ENCODE measurements at regions not wholly inside any gene's neighbourhood (a gene's known extent, or its start where the extent isn't known, plus 50 kb on each side); places are given as distances from the start of the nearest gene placed in this dataset.

- Mint-ChIP-seq H3K9me3 (no peaks in the 10 kb centered on the region), H3K27me3 (peaks cover 18 to 61% of the 10 kb centered on the region in 2 donors), H3K36me3 (peaks cover 0 to 3% (median 0%) of the 10 kb centered on the region in 3 donors), H3K4me3 (no peak overlapping the region), H3K4me1 (peaks cover 0 to 5% (median 4%) of the 10 kb centered on the region in 3 donors), H3K27ac (no peak overlapping the region)
- Histone ChIP-seq H3K36me3 (ENCODE audit: insufficient read depth, low read length) (no peaks in the 10 kb centered on the region), H3K27me3 (ENCODE audit: insufficient read depth, low read length, poor library complexity, severe bottlenecking) (peaks cover 9% of the 10 kb centered on the region), H3K27ac (ENCODE audit: low read depth, low read length) (no peak overlapping the region), H3K4me3 (ENCODE audit: low read length) (no peak overlapping the region), H3K9me3 (ENCODE audit: low read length) (no peaks in the 10 kb centered on the region), H3K4me1 (ENCODE audit: insufficient read depth, low read length) (no peaks in the 10 kb centered on the region)
- POLR2A ChIA-PET, result no interaction called here
- DNase-seq, result no peak
- CTCF ChIA-PET, result interaction anchor here (1.4 kb wide), 1 partner anchor 13 kb away, joined by 4 read pairs; no protein-coding TSS in a partner anchor
Observed at GRCh38 chr3:44185396-44185915, 56.2 kb upstream of the TOPAZ1 start.

- Mint-ChIP-seq H3K36me3 (peaks cover 0 to 3% (median 0%) of the 10 kb centered on the region in 3 donors), H3K27me3 (peaks cover 15 to 58% of the 10 kb centered on the region in 2 donors), H3K4me1 (peaks cover 0 to 5% (median 4%) of the 10 kb centered on the region in 3 donors), H3K4me3 (no peak overlapping the region), H3K9me3 (no peaks in the 10 kb centered on the region), H3K27ac (no peak overlapping the region)
- CTCF ChIA-PET, result interaction anchor here (1.4 kb wide), 1 partner anchor 1225 kb away, joined by 3 read pairs; no protein-coding TSS in a partner anchor
- Histone ChIP-seq H3K9me3 (ENCODE audit: low read length) (no peaks in the 10 kb centered on the region), H3K27me3 (ENCODE audit: insufficient read depth, low read length, poor library complexity, severe bottlenecking) (peaks cover 9% of the 10 kb centered on the region), H3K4me3 (ENCODE audit: low read length) (no peak overlapping the region), H3K36me3 (ENCODE audit: insufficient read depth, low read length) (no peaks in the 10 kb centered on the region), H3K4me1 (ENCODE audit: insufficient read depth, low read length) (no peaks in the 10 kb centered on the region), H3K27ac (ENCODE audit: low read depth, low read length) (no peak overlapping the region)
- no peak for DNase-seq
- POLR2A ChIA-PET, result no interaction called here
Observed at GRCh38 chr3:44186111-44186672, 55.5 kb upstream of the TOPAZ1 start.

- H3K4me3 ChIP-seq (ENCODE audit: low read length), result no peak overlapping the region
- ChIA-PET POLR2A (no interaction called here), CTCF (interaction anchor here (1.4 to 1.6 kb wide), 2 partner anchors 12 to 1225 kb away, joined by 3 to 4 read pairs; no protein-coding TSS in a partner anchor)
- peaks cover 9% of the 10 kb centered on the region for H3K27me3 ChIP-seq (ENCODE audit: insufficient read depth, low read length, poor library complexity, severe bottlenecking)
- no peaks in the 10 kb centered on the region for H3K4me1 ChIP-seq (ENCODE audit: insufficient read depth, low read length)
- H3K27ac ChIP-seq (ENCODE audit: low read depth, low read length), result no peak overlapping the region
- no peaks in the 10 kb centered on the region for H3K36me3 ChIP-seq (ENCODE audit: insufficient read depth, low read length)
- Mint-ChIP-seq H3K9me3 (peaks cover 0 to 1% (median 0%) of the 10 kb centered on the region in 5 donors), H3K27ac (no peak overlapping the region), H3K36me3 (peaks cover 0 to 3% (median 0%) of the 10 kb centered on the region in 3 donors), H3K4me1 (peaks cover 0 to 5% (median 4%) of the 10 kb centered on the region in 3 donors), H3K27me3 (peaks cover 15 to 56% of the 10 kb centered on the region in 2 donors), H3K4me3 (no peak overlapping the region)
- H3K9me3 ChIP-seq (ENCODE audit: low read length), result no peaks in the 10 kb centered on the region
- DNase-seq, result no peak
Observed at GRCh38 chr3:44186712-44187111, 55.0 kb upstream of the TOPAZ1 start.
